ENCODE measurements at regions not wholly inside any gene's neighbourhood (a gene's known extent, or its start where the extent isn't known, plus 50 kb on each side); places are given as distances from the start of the nearest gene placed in this dataset.

DNA sequence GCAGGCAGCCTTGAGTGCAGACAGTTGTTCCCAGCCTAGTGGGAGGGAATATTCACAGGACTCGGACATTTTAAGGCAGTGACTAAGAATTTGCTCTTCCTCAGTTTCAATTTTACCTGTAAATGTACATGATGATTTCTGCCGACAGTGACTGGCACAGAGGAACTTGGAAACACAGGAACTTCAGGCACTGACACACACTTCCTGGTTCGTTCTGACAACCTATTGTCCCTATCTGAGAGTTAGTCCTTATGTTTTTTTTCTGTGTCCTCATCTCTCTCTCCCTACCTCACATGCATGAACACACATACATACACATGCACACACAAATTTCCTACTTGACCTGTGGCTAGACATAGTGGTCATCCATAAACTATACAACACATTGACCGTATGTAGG, 89.4 kb upstream of the CD180 start:
- TF ChIP-seq, protein P1, sequence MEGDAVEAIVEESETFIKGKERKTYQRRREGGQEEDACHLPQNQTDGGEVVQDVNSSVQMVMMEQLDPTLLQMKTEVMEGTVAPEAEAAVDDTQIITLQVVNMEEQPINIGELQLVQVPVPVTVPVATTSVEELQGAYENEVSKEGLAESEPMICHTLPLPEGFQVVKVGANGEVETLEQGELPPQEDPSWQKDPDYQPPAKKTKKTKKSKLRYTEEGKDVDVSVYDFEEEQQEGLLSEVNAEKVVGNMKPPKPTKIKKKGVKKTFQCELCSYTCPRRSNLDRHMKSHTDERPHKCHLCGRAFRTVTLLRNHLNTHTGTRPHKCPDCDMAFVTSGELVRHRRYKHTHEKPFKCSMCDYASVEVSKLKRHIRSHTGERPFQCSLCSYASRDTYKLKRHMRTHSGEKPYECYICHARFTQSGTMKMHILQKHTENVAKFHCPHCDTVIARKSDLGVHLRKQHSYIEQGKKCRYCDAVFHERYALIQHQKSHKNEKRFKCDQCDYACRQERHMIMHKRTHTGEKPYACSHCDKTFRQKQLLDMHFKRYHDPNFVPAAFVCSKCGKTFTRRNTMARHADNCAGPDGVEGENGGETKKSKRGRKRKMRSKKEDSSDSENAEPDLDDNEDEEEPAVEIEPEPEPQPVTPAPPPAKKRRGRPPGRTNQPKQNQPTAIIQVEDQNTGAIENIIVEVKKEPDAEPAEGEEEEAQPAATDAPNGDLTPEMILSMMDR (IDR thresholded peaks at IDR 0.05; ENCODE audit: low read depth, low read length) = no peak
- no peak for DNase-seq (ENCODE audit: extremely low read depth, low read depth)

DNA sequence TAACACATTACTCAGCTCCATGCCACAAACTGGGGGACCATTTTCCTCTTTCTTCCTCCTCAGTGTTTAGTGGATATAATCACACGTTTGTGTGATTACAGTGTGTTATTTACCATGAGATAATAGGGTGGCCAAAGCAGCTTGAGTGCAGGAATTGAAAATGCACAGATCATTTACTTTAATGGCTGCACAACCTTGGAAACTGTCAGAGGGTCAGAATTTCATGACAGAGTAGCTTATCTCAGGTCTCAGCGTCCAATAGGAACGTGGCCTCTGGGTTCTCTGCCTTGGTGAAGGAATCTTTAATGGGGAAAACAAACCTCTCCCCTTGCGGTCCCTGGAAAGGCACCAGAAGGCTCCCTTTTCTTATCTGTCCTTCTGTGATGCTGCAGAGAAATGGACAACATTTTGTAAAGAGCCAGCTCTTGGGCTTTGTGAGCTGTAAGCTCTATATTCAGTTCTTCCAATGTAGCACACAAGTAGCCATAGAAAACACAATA, 87.4 kb upstream of the CD180 start:
- TF ChIP-seq, protein P1 (IDR thresholded peaks at IDR 0.05; ENCODE audit: low read depth, low read length) = no peak
- DNase-seq (ENCODE audit: extremely low read depth, low read depth) = no peak

DNA sequence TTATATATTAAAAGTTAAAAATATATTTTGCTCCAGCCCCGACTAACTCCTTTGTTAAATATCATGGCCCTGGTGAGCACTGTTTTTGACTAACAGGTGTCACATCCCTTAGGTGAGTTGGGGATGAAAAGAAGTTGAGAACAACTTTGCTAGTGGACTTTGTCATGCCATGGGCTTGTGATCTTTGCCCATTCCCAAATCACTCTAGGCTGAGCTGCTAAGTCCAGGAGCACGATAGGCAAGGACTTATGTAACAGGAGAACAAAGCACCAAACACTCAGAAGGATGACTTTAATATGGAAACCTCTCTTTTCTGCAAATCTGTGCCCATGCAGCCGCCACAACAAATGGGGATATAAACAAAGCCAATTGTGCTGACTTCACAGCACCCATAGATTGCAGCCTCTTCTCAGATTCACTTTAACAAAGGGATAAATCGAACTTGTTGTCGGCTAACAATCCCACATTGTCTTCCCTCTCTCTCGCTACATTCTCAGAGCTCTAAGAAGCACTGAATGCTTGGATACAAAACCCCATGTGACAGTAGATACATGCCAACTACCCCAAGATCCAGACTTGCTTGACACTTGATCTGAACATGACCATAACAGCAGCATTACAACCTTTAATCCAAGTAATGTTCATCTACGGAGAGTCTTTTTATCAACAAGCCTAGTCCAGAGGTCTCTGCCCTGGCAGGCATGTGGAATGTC, 86.8 kb upstream of the CD180 start:
- TF ChIP-seq, protein P1 (IDR thresholded peaks at IDR 0.05; ENCODE audit: low read depth, low read length) = no peak
- DNase-seq (ENCODE audit: extremely low read depth, low read depth) = no peak

DNA sequence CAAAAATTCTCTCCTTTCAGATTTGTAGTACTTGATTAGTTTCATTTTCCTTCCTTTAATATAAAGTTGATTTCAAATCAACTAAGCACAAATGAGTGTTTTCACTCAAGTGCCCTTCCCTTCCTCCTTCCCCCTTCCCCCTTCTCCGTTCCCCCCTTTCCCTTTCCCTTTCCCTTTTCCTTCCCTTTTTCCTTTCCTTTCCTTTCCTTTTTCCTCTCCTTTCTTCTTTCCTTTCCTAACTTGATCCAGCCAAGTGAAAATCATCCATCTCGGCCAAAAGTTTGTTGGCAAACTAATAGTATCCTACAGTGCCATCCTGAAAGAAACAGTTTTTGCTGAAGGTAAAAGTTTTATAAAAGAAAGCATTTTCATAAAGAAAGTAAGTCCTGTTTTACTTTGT, 85.3 kb upstream of the CD180 start:
- DNase-seq (ENCODE audit: extremely low read depth, low read depth) = no peak
- TF ChIP-seq, protein P1 (IDR thresholded peaks at IDR 0.05; ENCODE audit: low read depth, low read length) = no peak

DNA sequence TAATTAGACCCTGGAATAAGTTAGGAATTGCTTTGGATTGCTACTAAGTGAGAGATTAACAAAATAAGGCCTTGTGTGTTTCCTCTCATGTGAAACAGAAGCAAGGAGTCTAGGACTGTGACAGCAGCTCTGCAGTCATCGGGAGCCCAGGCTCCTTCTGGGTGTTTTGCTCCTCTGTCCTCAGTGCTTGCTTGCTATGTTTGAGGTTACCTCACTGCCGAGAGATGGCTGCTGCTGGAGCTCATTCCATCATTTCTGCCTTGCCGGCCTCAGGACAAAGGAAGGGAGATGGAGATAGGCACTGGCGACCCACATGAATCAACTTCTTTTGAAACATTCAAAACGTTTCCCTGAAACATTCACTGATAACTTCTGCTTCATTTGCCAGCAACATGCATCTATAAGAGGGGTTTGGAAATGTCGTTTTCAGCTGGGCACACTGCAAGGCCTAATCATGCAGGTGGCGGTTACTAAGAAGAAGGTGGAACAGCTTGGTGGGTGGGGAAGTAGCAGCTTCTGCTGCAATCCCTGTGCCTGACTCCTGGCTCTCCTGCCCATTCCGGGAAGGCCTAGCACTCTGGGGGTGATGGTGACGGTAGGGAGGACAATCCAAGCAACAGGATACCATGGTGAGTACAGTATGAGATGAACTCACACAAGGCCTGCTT, 77.2 kb upstream of the CD180 start:
- no peak for DNase-seq (ENCODE audit: extremely low read depth, low read depth)

DNA sequence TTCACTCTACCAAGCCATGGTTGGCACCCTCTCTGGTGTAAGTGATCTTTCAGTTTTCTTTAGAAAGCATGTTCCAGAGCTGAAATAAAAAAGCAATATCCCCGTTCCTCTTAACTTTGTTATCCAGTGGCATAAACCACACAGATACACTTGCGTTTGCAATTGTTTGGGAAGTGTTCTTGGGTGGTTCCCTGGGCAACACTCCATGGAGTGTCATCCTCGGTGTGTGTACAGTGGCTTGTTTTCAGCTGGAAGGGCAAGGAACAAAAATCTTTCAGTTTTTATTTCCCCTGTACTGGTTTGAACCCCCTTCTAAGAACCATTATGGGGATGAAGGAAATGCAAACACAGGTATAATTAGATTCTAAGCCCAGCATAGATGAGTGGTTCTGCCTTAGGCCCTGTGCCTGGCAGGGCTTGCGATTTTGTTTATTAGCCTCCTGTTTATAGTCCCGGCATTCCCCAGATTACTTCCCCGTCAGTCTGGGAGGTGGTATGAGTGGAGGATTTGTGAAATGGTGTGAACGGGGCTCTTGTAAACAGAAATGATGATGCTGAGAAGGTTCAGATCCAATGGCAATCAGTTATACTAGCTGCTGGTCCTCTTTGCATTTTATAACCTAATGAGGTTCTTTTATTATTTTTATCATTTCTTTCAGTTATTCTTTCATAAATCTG, 76.0 kb upstream of the CD180 start:
- no peak for DNase-seq (ENCODE audit: extremely low read depth, low read depth)
- TF ChIP-seq, protein P1 (IDR thresholded peaks at IDR 0.05; ENCODE audit: low read depth, low read length) = no peak

More for the DNA sequence above, 77.2 kb upstream of the CD180 start:
- TF ChIP-seq, protein P1 (IDR thresholded peaks at IDR 0.05; ENCODE audit: low read depth, low read length) = no peak

All from AG09319 (cell line).